Stomach (tissue), 8 donors: ENCODE measurements at regions not wholly inside any gene's neighbourhood (a gene's known extent, or its start where the extent isn't known, plus 50 kb on each side); places are given as distances from the start of the nearest gene placed in this dataset.

Experiments
- DNase-seq, 2 donors: peaks; one replicate each; pipeline versions ENCODE4 v3.0.0 to v3.0.0-alpha.2; 2013 to 2019
- H3K27ac ChIP-seq, 5 donors: fragments of 200-600 bp in 4 of 5; sonication (generic) in 4 of 5; one replicate each; pipeline ENCODE4 v1.5.1; 2013 to 2019; ENCODE audit warnings: mild to moderate bottlenecking in 1 of 5, moderate library complexity in 1 of 5
- H3K27me3 ChIP-seq, 3 donors: fragments of 200-600 bp; sonication (generic); one replicate each; pipeline ENCODE4 v1.5.1; 2017 to 2019; ENCODE audit warnings: mixed run types in 1 of 3
- H3K36me3 ChIP-seq, 4 donors: fragments of 200-600 bp; sonication (generic); 1 replicate in 3 of 4; 2 replicates in 1 of 4; pipeline ENCODE4 v1.5.1; 2016 to 2019
- H3K4me1 ChIP-seq, 4 donors: fragments of 200-600 bp; sonication (generic); one replicate each; pipeline ENCODE4 v1.5.1; 2016 to 2019
- H3K4me3 ChIP-seq, 4 donors: fragments of 200-600 bp; sonication (generic) in 3 of 4; one replicate each; pipeline ENCODE4 v1.5.1; 2016 to 2019; ENCODE audit warnings: mild to moderate bottlenecking in 1 of 4
- H3K9me3 ChIP-seq, 4 donors: fragments of 200-600 bp; sonication (generic); one replicate each; pipeline ENCODE4 v1.5.1; 2016 to 2019
- EP300 ChIP-seq: sonication (generic); formaldehyde crosslinking; IDR thresholded peaks from one replicate; pipeline ENCODE4 v1.6.1; 2017; ENCODE audit warnings: antibody characterized with exemption
- POLR2A ChIP-seq, 4 donors: fragments of 450-650 bp; IDR thresholded peaks; one replicate each; pipeline ENCODE4 v1.6.1; 2016; ENCODE audit warnings: antibody characterized with exemption in 4 of 4, control low read depth in 2 of 4, mild to moderate bottlenecking in 1 of 4, moderate library complexity in 1 of 4
- POLR2AphosphoS5 ChIP-seq, 3 donors: sonication (generic); formaldehyde crosslinking; IDR thresholded peaks; one replicate each; pipeline ENCODE4 v1.6.1; 2016; ENCODE audit warnings: antibody characterized with exemption in 3 of 3
- WGBS, 5 donors: extraction: QIAGEN DNeasy Blood & Tissue Kit in 3 of 5; methylation state at CpG; one replicate each; pipeline versions ENCODE4 v1.1.5 to v1.1.7; 2013 to 2018; 5-methylcytosine and 5-hydroxymethylcytosine counted together
- intact Hi-C: fragments of 100-400 bp; cut with DNase I; formaldehyde crosslinking; loops from one replicate; pipeline ENCODE4 v1.15.1; 2023; ENCODE audit warnings: low total_unique reads
- TF ChIP-seq, protein P1 (sequence below), 7 experiments: fragments of 450-650 bp in 4 of 7; fragments of 200-600 bp in 3 of 7; sonication (generic) in 3 of 7; IDR thresholded peaks; one replicate each; pipeline ENCODE4 v1.5.1; 2016 to 2019; ENCODE audit warnings: antibody characterized with exemption in 7 of 7, control low read depth in 2 of 7, mild to moderate bottlenecking in 1 of 7
- donor health status: healthy with polysubstance abuse.
- donor health status: Bipolar disorder and iron deficiency.
- donor health status: healthy.

DNA sequence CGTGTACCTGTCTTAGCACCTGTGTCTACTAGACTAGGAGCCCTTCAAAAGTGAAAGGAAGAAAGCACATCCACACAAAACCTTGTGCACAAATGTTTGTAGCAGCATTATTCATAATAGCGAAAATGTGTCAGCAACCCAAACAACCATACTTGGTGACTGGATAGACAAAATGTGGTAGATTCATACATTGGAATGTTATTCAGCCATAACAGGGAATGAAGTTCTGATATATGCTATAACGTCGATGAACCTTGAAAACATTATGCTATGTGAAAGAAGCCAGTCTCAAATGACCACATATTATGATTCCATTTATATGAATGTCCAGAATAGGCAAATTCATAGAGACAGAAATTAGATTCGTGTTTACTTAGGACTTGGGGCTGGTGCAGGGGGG lies 57.8 kb upstream of the LARP1 start:
- no peaks in the 10 kb centered on the region for H3K36me3 ChIP-seq
- no peak overlapping the region for H3K4me3 ChIP-seq
- no peak for DNase-seq
- peaks cover 4 to 14% (median 12%) of the 10 kb centered on the region in 4 donors for H3K4me1 ChIP-seq
- 62 to 80% (median 72%) methylated on average over 5 of the region's 5 CpGs for WGBS, 5 donors
- TF ChIP-seq EP300 (no peak), POLR2A (IDR thresholded peaks at IDR 0.05) (no peak), POLR2AphosphoS5 (IDR thresholded peaks at IDR 0.05) (no peak)
- TF ChIP-seq, protein P1, sequence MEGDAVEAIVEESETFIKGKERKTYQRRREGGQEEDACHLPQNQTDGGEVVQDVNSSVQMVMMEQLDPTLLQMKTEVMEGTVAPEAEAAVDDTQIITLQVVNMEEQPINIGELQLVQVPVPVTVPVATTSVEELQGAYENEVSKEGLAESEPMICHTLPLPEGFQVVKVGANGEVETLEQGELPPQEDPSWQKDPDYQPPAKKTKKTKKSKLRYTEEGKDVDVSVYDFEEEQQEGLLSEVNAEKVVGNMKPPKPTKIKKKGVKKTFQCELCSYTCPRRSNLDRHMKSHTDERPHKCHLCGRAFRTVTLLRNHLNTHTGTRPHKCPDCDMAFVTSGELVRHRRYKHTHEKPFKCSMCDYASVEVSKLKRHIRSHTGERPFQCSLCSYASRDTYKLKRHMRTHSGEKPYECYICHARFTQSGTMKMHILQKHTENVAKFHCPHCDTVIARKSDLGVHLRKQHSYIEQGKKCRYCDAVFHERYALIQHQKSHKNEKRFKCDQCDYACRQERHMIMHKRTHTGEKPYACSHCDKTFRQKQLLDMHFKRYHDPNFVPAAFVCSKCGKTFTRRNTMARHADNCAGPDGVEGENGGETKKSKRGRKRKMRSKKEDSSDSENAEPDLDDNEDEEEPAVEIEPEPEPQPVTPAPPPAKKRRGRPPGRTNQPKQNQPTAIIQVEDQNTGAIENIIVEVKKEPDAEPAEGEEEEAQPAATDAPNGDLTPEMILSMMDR (IDR thresholded peaks at IDR 0.05) = no peak
- no peaks in the 10 kb centered on the region for H3K9me3 ChIP-seq
- intact Hi-C loops = no loop called here
- H3K27me3 ChIP-seq = no peaks in the 10 kb centered on the region
- H3K27ac ChIP-seq = no peak overlapping the region

DNA sequence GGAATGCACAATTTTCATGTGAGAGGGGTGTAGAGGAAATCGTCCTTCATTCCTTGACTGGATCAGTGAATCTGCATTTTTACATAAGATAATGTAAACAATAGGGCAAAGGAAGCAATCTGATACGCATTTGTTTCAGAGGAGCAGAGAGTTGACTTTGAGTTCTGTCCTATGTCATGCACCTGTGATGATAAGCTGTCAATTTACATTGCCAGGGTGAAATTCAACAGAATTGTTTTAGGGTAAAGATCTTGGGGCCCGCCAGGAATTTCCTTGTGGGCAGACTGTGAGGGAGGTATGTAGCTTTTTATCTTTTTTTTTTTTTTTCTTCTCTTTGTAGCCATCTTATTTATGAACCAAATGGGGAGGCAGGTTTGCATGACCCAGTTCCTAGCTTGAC lies 58.3 kb upstream of the LARP1 start:
- Histone ChIP-seq H3K27me3 (no peaks in the 10 kb centered on the region), H3K27ac (no peak overlapping the region), H3K4me3 (no peak overlapping the region), H3K9me3 (no peaks in the 10 kb centered on the region), H3K4me1 (peaks cover 4 to 17% (median 14%) of the 10 kb centered on the region in 4 donors), H3K36me3 (no peaks in the 10 kb centered on the region)
- intact Hi-C loops = no loop called here
- DNase-seq = no peak
- TF ChIP-seq EP300 (no peak), POLR2A (IDR thresholded peaks at IDR 0.05) (no peak), POLR2AphosphoS5 (IDR thresholded peaks at IDR 0.05) (no peak)
- TF ChIP-seq, protein P1 (IDR thresholded peaks at IDR 0.05) = no peak
- WGBS, 5 donors = 31 to 53% (median 38%) methylated on average over 3 of the region's 3 CpGs

DNA sequence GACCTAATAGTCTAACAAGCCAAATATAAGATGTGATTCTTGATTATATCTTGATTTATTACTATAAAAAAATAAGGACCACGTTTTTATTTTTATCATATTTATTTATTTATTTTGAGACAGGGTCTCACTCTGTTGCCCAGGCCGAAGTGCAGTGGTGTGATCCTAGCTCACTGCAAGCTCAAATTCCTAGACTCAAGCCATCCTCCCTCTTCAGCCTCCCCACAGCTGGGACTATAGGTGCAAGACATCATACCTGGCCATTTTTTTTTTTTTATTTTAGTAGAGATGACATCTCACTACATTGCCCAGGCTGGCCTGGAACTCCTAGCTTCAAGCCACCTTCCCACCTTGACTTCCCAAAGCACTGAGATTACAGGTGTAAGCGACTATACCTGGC lies 61.0 kb upstream of the LARP1 start:
- TF ChIP-seq POLR2A (IDR thresholded peaks at IDR 0.05) = no peak
- no peak for TF ChIP-seq POLR2AphosphoS5 (IDR thresholded peaks at IDR 0.05)
- TF ChIP-seq EP300 = no peak
- TF ChIP-seq, protein P1 (IDR thresholded peaks at IDR 0.05) = no peak
- Histone ChIP-seq H3K9me3 (no peaks in the 10 kb centered on the region), H3K27me3 (no peaks in the 10 kb centered on the region), H3K27ac (no peak overlapping the region), H3K36me3 (no peaks in the 10 kb centered on the region), H3K4me1 (peaks cover 7 to 15% (median 14%) of the 10 kb centered on the region in 4 donors), H3K4me3 (no peak overlapping the region)
- no peak for DNase-seq
- intact Hi-C loops = no loop called here
- WGBS, 5 donors = 88 to 91% (median 90%) methylated on average over 3 of the region's 3 CpGs

DNA sequence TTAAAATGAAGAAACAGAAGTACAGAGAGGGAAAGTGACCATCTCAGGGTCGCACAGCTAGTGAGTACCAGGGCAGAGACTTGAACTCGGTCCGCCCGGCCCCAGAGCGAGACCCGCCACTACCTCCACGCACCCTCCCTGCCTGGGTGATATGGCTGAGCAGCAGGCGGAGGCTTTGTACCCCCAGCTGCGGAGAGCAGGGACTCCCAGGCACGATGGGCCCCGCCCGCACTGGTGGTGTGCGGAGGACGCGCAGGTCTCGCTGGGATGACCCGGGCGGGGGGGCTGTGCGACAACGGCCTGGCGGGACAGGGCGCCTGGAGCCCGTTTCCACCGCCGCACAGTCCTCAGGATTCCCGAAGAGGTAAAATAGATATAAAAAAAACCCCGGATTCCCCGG lies 64.7 kb upstream of the LARP1 start:
- TF ChIP-seq POLR2A (IDR thresholded peaks at IDR 0.05) = no peak
- TF ChIP-seq, protein P1 (IDR thresholded peaks at IDR 0.05) = no peak
- no peak for TF ChIP-seq EP300
- TF ChIP-seq POLR2AphosphoS5 (IDR thresholded peaks at IDR 0.05) = no peak
- Histone ChIP-seq H3K27me3 (no peaks in the 10 kb centered on the region), H3K27ac (no peak overlapping the region), H3K36me3 (no peaks in the 10 kb centered on the region), H3K4me1 (peaks cover 7 to 15% (median 14%) of the 10 kb centered on the region in 4 donors), H3K9me3 (peaks cover 0 to 5% (median 2%) of the 10 kb centered on the region in 4 donors), H3K4me3 (no peak overlapping the region)
- DNase-seq = no peak
- intact Hi-C loops = no loop called here
- WGBS, 5 donors = 76 to 95% (median 87%) methylated on average over 18 to 28 of the region's 28 CpGs
